ENCODE measurements at regions not wholly inside any gene's neighbourhood (a gene's known extent, or its start where the extent isn't known, plus 50 kb on each side); places are given as distances from the start of the nearest gene placed in this dataset. TPM values are rescaled to one million over a fixed set of nuclear protein-coding genes. Genes with fewer than 3 reads are reported as not detected.
"Not testable (repeated sequence)": the region's sequence is repeated elsewhere in the genome, so short reads cannot be mapped to it uniquely, and the experiment has no call there.

GRCh38 chr2:186426153-186427016, 59.7 kb upstream of the ZC3H15 start:
- H3K4me3 ChIP-seq (ENCODE audit: low read depth, low read length): no peak overlapping the region
- DNase-seq (ENCODE audit: low read depth): no peak
- TF ChIP-seq CTCF (IDR thresholded peaks at IDR 0.05; ENCODE audit: insufficient read depth, low read depth, low read length): no peak

- DNase-seq (ENCODE audit: low read depth); H3K4me3 ChIP-seq (ENCODE audit: low read depth, low read length): not testable (repeated sequence)
These were observed 59.1 kb upstream of the ZC3H15 start for GRCh38 chr2:186427017-186427350.

- H3K4me3 ChIP-seq (ENCODE audit: low read depth, low read length): no peak overlapping the region
- no peak for TF ChIP-seq CTCF (IDR thresholded peaks at IDR 0.05; ENCODE audit: insufficient read depth, low read depth, low read length)
- no peak for DNase-seq (ENCODE audit: low read depth)
These were observed 58.1 kb upstream of the ZC3H15 start for GRCh38 chr2:186427970-186428369.

GRCh38 chr2:186429104-186429503, 57.0 kb upstream of the ZC3H15 start:
- no peak for DNase-seq (ENCODE audit: low read depth)
- TF ChIP-seq CTCF (IDR thresholded peaks at IDR 0.05; ENCODE audit: insufficient read depth, low read depth, low read length): no peak
- H3K4me3 ChIP-seq (ENCODE audit: low read depth, low read length): no peak overlapping the region

GRCh38 chr2:186431306-186431705, 54.8 kb upstream of the ZC3H15 start:
- no peak overlapping the region for H3K4me3 ChIP-seq (ENCODE audit: low read depth, low read length)
- TF ChIP-seq CTCF (IDR thresholded peaks at IDR 0.05; ENCODE audit: insufficient read depth, low read depth, low read length): no peak
- no peak for DNase-seq (ENCODE audit: low read depth)

GRCh38 chr2:186433040-186433439, 53.0 kb upstream of the ZC3H15 start:
- no peak for TF ChIP-seq CTCF (IDR thresholded peaks at IDR 0.05; ENCODE audit: insufficient read depth, low read depth, low read length)
- no peak overlapping the region for H3K4me3 ChIP-seq (ENCODE audit: low read depth, low read length)
- DNase-seq (ENCODE audit: low read depth): no peak

GRCh38 chr2:186433777-186434432, 52.2 kb upstream of the ZC3H15 start:
- no peak overlapping the region for H3K4me3 ChIP-seq (ENCODE audit: low read depth, low read length)
- no peak for DNase-seq (ENCODE audit: low read depth)
- TF ChIP-seq CTCF (IDR thresholded peaks at IDR 0.05; ENCODE audit: insufficient read depth, low read depth, low read length): no peak

Small RNA genes in the stretch of these regions (small RNA-seq; reads per million reads assigned to genes)
- not detected for gene AC104058.1
